ENCODE measurements at regions not wholly inside any gene's neighbourhood (a gene's known extent, or its start where the extent isn't known, plus 50 kb on each side); places are given as distances from the start of the nearest gene placed in this dataset.

- Histone ChIP-seq H3K27me3 (no peaks in the 10 kb centered on the region), H3K4me1 (no peaks in the 10 kb centered on the region), H3K36me3 (no peaks in the 10 kb centered on the region), H3K4me3 (no peak overlapping the region), H3K9me3 (no peaks in the 10 kb centered on the region), H3K9ac (ENCODE audit: low read depth in 2 of 2, low read length in 2 of 2) (no peak overlapping the region), H3K27ac (no peak overlapping the region)
- no peak for TF ChIP-seq CTCF (IDR thresholded peaks at IDR 0.05)
- DNase-seq: no peak
- intact Hi-C loops (cut with DNase I): no loop called here
Measured at GRCh38 chr12:107543841-107544240, 141.8 kb upstream of the PWP1 start.

- H3K27me3 ChIP-seq: no peaks in the 10 kb centered on the region
- intact Hi-C loops (cut with DNase I): no loop called here
- H3K4me3 ChIP-seq: no peak overlapping the region
- no peak for TF ChIP-seq CTCF (IDR thresholded peaks at IDR 0.05)
- H3K4me1 ChIP-seq: no peaks in the 10 kb centered on the region
- H3K9ac ChIP-seq (ENCODE audit: low read depth in 2 of 2, low read length in 2 of 2): no peak overlapping the region
- no peaks in the 10 kb centered on the region for H3K36me3 ChIP-seq
- no peak overlapping the region for H3K27ac ChIP-seq
- no peaks in the 10 kb centered on the region for H3K9me3 ChIP-seq
- DNase-seq: no peak
Measured at GRCh38 chr12:107544937-107545336, 140.7 kb upstream of the PWP1 start.

- no peaks in the 10 kb centered on the region for H3K4me1 ChIP-seq
- no peaks in the 10 kb centered on the region for H3K36me3 ChIP-seq
- no peak overlapping the region for H3K9ac ChIP-seq (ENCODE audit: low read depth in 2 of 2, low read length in 2 of 2)
- no peak overlapping the region for H3K4me3 ChIP-seq
- H3K27me3 ChIP-seq: no peaks in the 10 kb centered on the region
- H3K27ac ChIP-seq: no peak overlapping the region
- no peaks in the 10 kb centered on the region for H3K9me3 ChIP-seq
- intact Hi-C loops (cut with DNase I): no loop called here
- DNase-seq: no peak
- no peak for TF ChIP-seq CTCF (IDR thresholded peaks at IDR 0.05)
Measured at GRCh38 chr12:107545737-107546353, 139.8 kb upstream of the PWP1 start.

GRCh38 chr12:107547389-107547788 lies 138.2 kb upstream of the PWP1 start:
- no peak for TF ChIP-seq CTCF (IDR thresholded peaks at IDR 0.05)
- Histone ChIP-seq H3K9me3 (no peaks in the 10 kb centered on the region), H3K27me3 (no peaks in the 10 kb centered on the region)

GRCh38 chr12:107549651-107550480 lies 135.7 kb upstream of the PWP1 start:
- Histone ChIP-seq H3K27ac (no peak overlapping the region), H3K9ac (ENCODE audit: low read depth in 2 of 2, low read length in 2 of 2) (no peak overlapping the region), H3K4me3 (no peak overlapping the region), H3K9me3 (no peaks in the 10 kb centered on the region), H3K4me1 (no peaks in the 10 kb centered on the region), H3K27me3 (no peaks in the 10 kb centered on the region), H3K36me3 (no peaks in the 10 kb centered on the region)
- TF ChIP-seq CTCF (IDR thresholded peaks at IDR 0.05): no peak
- intact Hi-C loops (cut with DNase I): no loop called here
- no peak for DNase-seq

More at GRCh38 chr12:107547389-107547788, 138.2 kb upstream of the PWP1 start:
- no peak for DNase-seq
- H3K27ac ChIP-seq: no peak overlapping the region
- H3K9ac ChIP-seq (ENCODE audit: low read depth in 2 of 2, low read length in 2 of 2): no peak overlapping the region
- no peaks in the 10 kb centered on the region for H3K4me1 ChIP-seq
- intact Hi-C loops (cut with DNase I): no loop called here
- H3K4me3 ChIP-seq: no peak overlapping the region
- no peaks in the 10 kb centered on the region for H3K36me3 ChIP-seq
